ENCODE measurements at regions not wholly inside any gene's neighbourhood (a gene's known extent, or its start where the extent isn't known, plus 50 kb on each side); places are given as distances from the start of the nearest gene placed in this dataset.

- H3K4me3 ChIP-seq (ENCODE audit: control insufficient read depth in 2 of 3, extremely low read depth in 1 of 3, insufficient read depth in 2 of 3, low read depth in 1 of 3, low read length in 3 of 3) = no peak overlapping the region
- DNase-seq (ENCODE audit: low read depth, low spot score) (no peak), FAIRE-seq (no peak)
- no peak overlapping the region for H2AFZ ChIP-seq (ENCODE audit: control insufficient read depth, low read length)
- dilution Hi-C loops (cut with MboI; ENCODE audit: extremely low pct_ligation_motif_present, low sequenced_read_pairs) = no loop called here
- no peaks in the 10 kb centered on the region for H3K4me1 ChIP-seq (ENCODE audit: control insufficient read depth, extremely low read depth, insufficient read depth, low read length)
- H3K79me2 ChIP-seq (ENCODE audit: control insufficient read depth, insufficient read depth, low read length) = no peaks in the 10 kb centered on the region
- no peak overlapping the region for H3K4me2 ChIP-seq (ENCODE audit: control insufficient read depth, extremely low read depth, insufficient read depth, low read depth, low read length)
- peaks cover 3% of the 10 kb centered on the region for H3K27me3 ChIP-seq (ENCODE audit: control insufficient read depth, extremely low read depth, insufficient read depth, low read length)
- no peak overlapping the region for H3K27ac ChIP-seq (ENCODE audit: control insufficient read depth, insufficient read depth, low read length)
- no peaks in the 10 kb centered on the region for H4K20me1 ChIP-seq (ENCODE audit: control insufficient read depth, extremely low read depth, insufficient read depth, low read length)
- no peak overlapping the region for H3K9ac ChIP-seq (ENCODE audit: control insufficient read depth, extremely low read depth, insufficient read depth, low read length)
- no peaks in the 10 kb centered on the region for H3K9me3 ChIP-seq (ENCODE audit: control insufficient read depth, low read depth, low read length)
- TF ChIP-seq EZH2 (IDR thresholded peaks at IDR 0.05; ENCODE audit: low read length) = no peak
- no peak for TF ChIP-seq CTCF (optimal IDR thresholded peaks at IDR 0.05 in 1 of 3, IDR thresholded peaks at IDR 0.05 in 1 of 3, conservative IDR thresholded peaks at IDR 0.05 in 1 of 3; ENCODE audit: extremely low read depth in 1 of 3, insufficient read depth in 2 of 3, low read length in 3 of 3)
- no peaks in the 10 kb centered on the region for H3K9me1 ChIP-seq (ENCODE audit: control insufficient read depth, extremely low read depth, insufficient read depth, low read length)
- H3K36me3 ChIP-seq (ENCODE audit: control insufficient read depth in 2 of 2, extremely low read depth in 1 of 2, insufficient read depth in 2 of 2, low read length in 2 of 2) = no peaks in the 10 kb centered on the region
Observed at GRCh38 chr6:44608175-44608574, 220.7 kb downstream of the CDC5L start.

GRCh38 chr6:44609051-44609612 lies 221.6 kb downstream of the CDC5L start:
- Histone ChIP-seq H3K9me3 (ENCODE audit: control insufficient read depth, low read depth, low read length) (no peaks in the 10 kb centered on the region), H3K9me1 (ENCODE audit: control insufficient read depth, extremely low read depth, insufficient read depth, low read length) (no peaks in the 10 kb centered on the region), H3K4me2 (ENCODE audit: control insufficient read depth, extremely low read depth, insufficient read depth, low read depth, low read length) (no peak overlapping the region), H3K79me2 (ENCODE audit: control insufficient read depth, insufficient read depth, low read length) (no peaks in the 10 kb centered on the region), H3K4me3 (ENCODE audit: control insufficient read depth in 2 of 3, extremely low read depth in 1 of 3, insufficient read depth in 2 of 3, low read depth in 1 of 3, low read length in 3 of 3) (no peak overlapping the region), H3K27me3 (ENCODE audit: control insufficient read depth, extremely low read depth, insufficient read depth, low read length) (peaks cover 3% of the 10 kb centered on the region), H2AFZ (ENCODE audit: control insufficient read depth, low read length) (no peak overlapping the region), H4K20me1 (ENCODE audit: control insufficient read depth, extremely low read depth, insufficient read depth, low read length) (no peaks in the 10 kb centered on the region), H3K36me3 (ENCODE audit: control insufficient read depth in 2 of 2, extremely low read depth in 1 of 2, insufficient read depth in 2 of 2, low read length in 2 of 2) (no peaks in the 10 kb centered on the region), H3K4me1 (ENCODE audit: control insufficient read depth, extremely low read depth, insufficient read depth, low read length) (no peaks in the 10 kb centered on the region), H3K27ac (ENCODE audit: control insufficient read depth, insufficient read depth, low read length) (no peak overlapping the region), H3K9ac (ENCODE audit: control insufficient read depth, extremely low read depth, insufficient read depth, low read length) (no peak overlapping the region)
- TF ChIP-seq CTCF (optimal IDR thresholded peaks at IDR 0.05 in 1 of 3, IDR thresholded peaks at IDR 0.05 in 1 of 3, conservative IDR thresholded peaks at IDR 0.05 in 1 of 3; ENCODE audit: extremely low read depth in 1 of 3, insufficient read depth in 2 of 3, low read length in 3 of 3) (no peak), EZH2 (IDR thresholded peaks at IDR 0.05; ENCODE audit: low read length) (no peak)
- dilution Hi-C loops (cut with MboI; ENCODE audit: extremely low pct_ligation_motif_present, low sequenced_read_pairs) = no loop called here
- FAIRE-seq (peak; percentile 23), DNase-seq (ENCODE audit: low read depth, low spot score) (no peak)
